ENCODE measurements at regions not wholly inside any gene's neighbourhood (a gene's known extent, or its start where the extent isn't known, plus 50 kb on each side); places are given as distances from the start of the nearest gene placed in this dataset.
A peak's percentile ranks its signal among the peaks of the same experiment; 100 is the strongest.

GRCh38 chr12:123046431-123046830, 66.0 kb downstream of the ARL6IP4 start:
- Histone ChIP-seq H3K4me1 (peaks cover 0 to 37% of the 10 kb centered on the region in 2 donors), H3K27ac (no peak overlapping the region), H3K9me3 (no peaks in the 10 kb centered on the region), H3K27me3 (no peaks in the 10 kb centered on the region), H3K36me3 (no peaks in the 10 kb centered on the region), H3K4me3 (no peak overlapping the region)
- intact Hi-C loops (cut with DNase I): loop anchor here in 1 of 2 donors (10.0 kb wide), 1 partner anchor 188 kb away; the partner anchor contains the start of genes MPHOSPH9 and MTRFR
- DNase-seq (no peak), ATAC-seq (no peak)
- TF ChIP-seq CTCF (IDR thresholded peaks at IDR 0.05): no peak

GRCh38 chr12:123045678-123046077, 65.2 kb downstream of the ARL6IP4 start:
- Histone ChIP-seq H3K4me1 (peaks cover 0 to 32% of the 10 kb centered on the region in 2 donors), H3K27me3 (no peaks in the 10 kb centered on the region), H3K9me3 (no peaks in the 10 kb centered on the region), H3K36me3 (no peaks in the 10 kb centered on the region), H3K27ac (no peak overlapping the region), H3K4me3 (no peak overlapping the region)
- ATAC-seq: no peak
- intact Hi-C loops (cut with DNase I): loop anchor here in 1 of 2 donors (10.0 kb wide), 1 partner anchor 189 kb away; the partner anchor contains the start of genes MPHOSPH9 and MTRFR
- TF ChIP-seq CTCF (IDR thresholded peaks at IDR 0.05): no peak
- DNase-seq: no peak

- DNase-seq (no peak), ATAC-seq (no peak)
- H3K9me3 ChIP-seq: no peaks in the 10 kb centered on the region
- no peak overlapping the region for H3K4me3 ChIP-seq
- no peaks in the 10 kb centered on the region for H3K27me3 ChIP-seq
- H3K4me1 ChIP-seq: peaks cover 0 to 33% of the 10 kb centered on the region in 2 donors
- no peak overlapping the region for H3K27ac ChIP-seq
- H3K36me3 ChIP-seq: no peaks in the 10 kb centered on the region
- no peak for TF ChIP-seq CTCF (IDR thresholded peaks at IDR 0.05)
- intact Hi-C loops (cut with DNase I): loop anchor here in 1 of 2 donors (5.0 to 10.0 kb wide), 2 partner anchors 108 to 190 kb away; partner anchors contain the start of genes MPHOSPH9, MTRFR and PITPNM2
These were observed 63.9 kb downstream of the ARL6IP4 start for GRCh38 chr12:123044351-123044750.

- peak; percentile 28 to 58 for TF ChIP-seq CTCF (IDR thresholded peaks at IDR 0.05)
- Histone ChIP-seq H3K27ac (peak overlapping the region in 1 of 2 donors; percentile 56), H3K4me3 (no peak overlapping the region), H3K36me3 (no peaks in the 10 kb centered on the region), H3K9me3 (no peaks in the 10 kb centered on the region), H3K27me3 (no peaks in the 10 kb centered on the region), H3K4me1 (peaks cover 0 to 33% of the 10 kb centered on the region in 2 donors)
- DNase-seq (peak; percentile 43 to 91 (median 82)), ATAC-seq (peak; percentile 96)
- intact Hi-C loops (cut with DNase I): loop anchor here in 1 of 2 donors (5.0 to 10.0 kb wide), 2 partner anchors 109 to 191 kb away; partner anchors contain the start of genes MPHOSPH9, MTRFR and PITPNM2
These were observed 63.1 kb downstream of the ARL6IP4 start for GRCh38 chr12:123043536-123044001.

- Histone ChIP-seq H3K27me3 (no peaks in the 10 kb centered on the region), H3K9me3 (no peaks in the 10 kb centered on the region), H3K27ac (peak overlapping the region in 1 of 2 donors; percentile 56), H3K4me3 (no peak overlapping the region), H3K36me3 (no peaks in the 10 kb centered on the region), H3K4me1 (peaks cover 0 to 31% of the 10 kb centered on the region in 2 donors)
- ATAC-seq: no peak
- no peak for TF ChIP-seq CTCF (IDR thresholded peaks at IDR 0.05)
- no peak for DNase-seq
- intact Hi-C loops (cut with DNase I): loop anchor here in 1 of 2 donors (5.0 to 10.0 kb wide), 2 partner anchors 109 to 192 kb away; partner anchors contain the start of genes MPHOSPH9, MTRFR and PITPNM2
These were observed 62.4 kb downstream of the ARL6IP4 start for GRCh38 chr12:123042833-123043232.
